Upper lobe of right lung (tissue), 1 donor: ENCODE measurements at regions not wholly inside any gene's neighbourhood (a gene's known extent, or its start where the extent isn't known, plus 50 kb on each side); places are given as distances from the start of the nearest gene placed in this dataset.

ENCODE experiments used
- ATAC-seq: fragments of 200-7000 bp; cut with Tn5 transposase; one replicate; pipeline ENCODE4 v1.9.1; 2020; ENCODE audit warnings: mild to moderate bottlenecking, moderate library complexity
- DNase-seq: peaks from one replicate; pipeline ENCODE4 v3.0.0-alpha.2; 2020
- H3K27ac ChIP-seq: fragments of 200-600 bp; one replicate; pipeline ENCODE4 v1.8.0; 2022
- H3K27me3 ChIP-seq: fragments of 200-600 bp; one replicate; pipeline ENCODE4 v1.8.0; 2022; ENCODE audit warnings: mild to moderate bottlenecking
- H3K36me3 ChIP-seq: fragments of 200-600 bp; one replicate; pipeline ENCODE4 v1.8.0; 2022
- H3K4me1 ChIP-seq: fragments of 200-600 bp; one replicate; pipeline ENCODE4 v1.8.0; 2022
- H3K4me3 ChIP-seq: fragments of 200-600 bp; one replicate; pipeline ENCODE4 v1.8.0; 2022; ENCODE audit warnings: mild to moderate bottlenecking
- H3K9me3 ChIP-seq: fragments of 200-600 bp; one replicate; pipeline ENCODE4 v1.8.0; 2022
- intact Hi-C: fragments of 100-400 bp; cut with DNase I; formaldehyde crosslinking; loops from one replicate; pipeline ENCODE4 v1.11.0; 2022
- TF ChIP-seq, protein P1 (sequence below): fragments of 200-600 bp; IDR thresholded peaks from one replicate; pipeline ENCODE4 v1.8.0; 2022; ENCODE audit warnings: antibody characterized with exemption
- donor health status: DM: no; HTN: yes; CAD: no; lungs with severe emphysema.

DNA sequence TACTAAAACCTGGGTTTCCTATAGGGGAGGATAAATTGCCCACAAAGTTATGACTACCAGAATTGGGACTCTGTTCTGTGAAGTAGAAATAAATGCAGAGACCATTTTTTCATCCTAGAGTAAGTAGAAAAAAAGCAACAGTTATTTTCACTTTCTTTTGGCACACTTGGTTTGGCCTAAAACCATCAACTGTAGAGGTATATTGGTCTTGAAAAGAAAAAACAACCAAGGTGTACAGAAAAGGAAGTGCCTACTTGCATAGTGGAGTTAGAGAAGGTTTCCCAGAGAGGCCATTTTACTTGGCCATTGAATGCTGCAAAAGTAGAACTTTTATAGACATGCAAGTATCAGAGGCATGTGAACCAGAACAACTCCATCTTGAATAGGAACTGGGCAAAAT is 89.4 kb upstream of the TACR1 start:
- ATAC-seq = no peak
- intact Hi-C loops = no loop called here

DNA sequence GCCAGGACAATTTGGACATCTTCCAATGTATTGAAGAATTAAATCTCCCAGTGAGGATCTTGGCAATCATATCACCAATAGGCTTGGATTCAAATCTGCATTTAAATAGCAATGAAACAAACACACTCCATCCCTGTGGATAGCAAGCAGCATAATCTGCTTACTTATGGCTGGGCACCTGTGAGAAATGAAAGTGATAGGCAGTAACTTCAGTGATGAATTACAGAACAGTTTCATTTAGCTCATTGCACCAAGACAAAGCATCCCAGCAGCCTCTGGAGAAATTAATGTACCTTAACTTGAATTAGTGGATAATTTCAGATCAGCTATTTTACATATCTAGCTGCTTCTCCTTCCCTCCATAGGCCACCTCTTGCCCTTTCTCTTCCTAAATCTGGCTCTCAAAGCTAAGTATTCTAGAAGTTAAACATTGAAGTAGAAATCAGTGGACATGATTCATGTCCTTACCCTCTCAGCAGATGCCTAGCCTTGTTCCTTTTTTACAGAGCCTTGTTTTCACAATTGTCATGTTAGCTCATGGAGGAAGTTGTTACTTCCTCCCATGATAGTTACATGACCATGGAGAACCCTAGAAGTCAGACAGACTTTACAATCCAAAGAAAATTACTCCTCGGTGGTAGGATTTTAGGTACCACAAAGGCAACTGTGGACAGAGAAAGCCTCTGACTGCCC is 88.5 kb upstream of the TACR1 start:
- H3K36me3 ChIP-seq = no peaks in the 10 kb centered on the region
- ATAC-seq = peak; percentile 78
- no peaks in the 10 kb centered on the region for H3K4me1 ChIP-seq
- TF ChIP-seq, protein P1, sequence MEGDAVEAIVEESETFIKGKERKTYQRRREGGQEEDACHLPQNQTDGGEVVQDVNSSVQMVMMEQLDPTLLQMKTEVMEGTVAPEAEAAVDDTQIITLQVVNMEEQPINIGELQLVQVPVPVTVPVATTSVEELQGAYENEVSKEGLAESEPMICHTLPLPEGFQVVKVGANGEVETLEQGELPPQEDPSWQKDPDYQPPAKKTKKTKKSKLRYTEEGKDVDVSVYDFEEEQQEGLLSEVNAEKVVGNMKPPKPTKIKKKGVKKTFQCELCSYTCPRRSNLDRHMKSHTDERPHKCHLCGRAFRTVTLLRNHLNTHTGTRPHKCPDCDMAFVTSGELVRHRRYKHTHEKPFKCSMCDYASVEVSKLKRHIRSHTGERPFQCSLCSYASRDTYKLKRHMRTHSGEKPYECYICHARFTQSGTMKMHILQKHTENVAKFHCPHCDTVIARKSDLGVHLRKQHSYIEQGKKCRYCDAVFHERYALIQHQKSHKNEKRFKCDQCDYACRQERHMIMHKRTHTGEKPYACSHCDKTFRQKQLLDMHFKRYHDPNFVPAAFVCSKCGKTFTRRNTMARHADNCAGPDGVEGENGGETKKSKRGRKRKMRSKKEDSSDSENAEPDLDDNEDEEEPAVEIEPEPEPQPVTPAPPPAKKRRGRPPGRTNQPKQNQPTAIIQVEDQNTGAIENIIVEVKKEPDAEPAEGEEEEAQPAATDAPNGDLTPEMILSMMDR = no peak
- intact Hi-C loops = no loop called here
- H3K9me3 ChIP-seq = no peaks in the 10 kb centered on the region
- no peak overlapping the region for H3K27ac ChIP-seq
- no peak overlapping the region for H3K4me3 ChIP-seq
- DNase-seq = no peak
- H3K27me3 ChIP-seq = no peaks in the 10 kb centered on the region

More for the DNA sequence above, 89.4 kb upstream of the TACR1 start:
- H3K4me1 ChIP-seq = no peaks in the 10 kb centered on the region
- H3K36me3 ChIP-seq = no peaks in the 10 kb centered on the region
- no peak overlapping the region for H3K4me3 ChIP-seq
- no peak overlapping the region for H3K27ac ChIP-seq
- no peak for DNase-seq
- TF ChIP-seq, protein P1 = no peak
- no peaks in the 10 kb centered on the region for H3K27me3 ChIP-seq
- no peaks in the 10 kb centered on the region for H3K9me3 ChIP-seq

DNA sequence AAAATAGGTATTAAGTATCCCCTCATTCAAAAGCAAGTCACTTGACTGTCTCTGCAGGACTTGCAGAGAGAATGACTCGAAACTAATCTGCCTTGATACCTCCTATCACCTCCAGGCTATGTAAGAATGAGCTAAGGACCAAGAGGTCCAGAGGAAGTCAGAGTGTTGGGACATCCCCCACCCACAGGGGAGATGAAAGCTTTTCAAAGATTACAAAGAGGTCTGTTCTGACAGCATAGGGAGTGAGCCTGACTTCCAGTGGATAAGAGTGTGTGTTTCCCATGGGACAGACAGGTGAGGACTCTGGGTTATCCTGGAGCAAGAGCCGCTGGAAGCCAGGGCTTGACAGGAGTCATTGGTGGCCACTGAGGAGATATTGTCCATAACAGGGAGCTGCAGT is 85.0 kb upstream of the TACR1 start:
- DNase-seq (no peak), ATAC-seq (no peak)
- Histone ChIP-seq H3K27me3 (no peaks in the 10 kb centered on the region), H3K9me3 (no peaks in the 10 kb centered on the region), H3K27ac (no peak overlapping the region), H3K4me3 (no peak overlapping the region), H3K36me3 (no peaks in the 10 kb centered on the region), H3K4me1 (no peaks in the 10 kb centered on the region)
- intact Hi-C loops = no loop called here
- TF ChIP-seq, protein P1 = no peak

DNA sequence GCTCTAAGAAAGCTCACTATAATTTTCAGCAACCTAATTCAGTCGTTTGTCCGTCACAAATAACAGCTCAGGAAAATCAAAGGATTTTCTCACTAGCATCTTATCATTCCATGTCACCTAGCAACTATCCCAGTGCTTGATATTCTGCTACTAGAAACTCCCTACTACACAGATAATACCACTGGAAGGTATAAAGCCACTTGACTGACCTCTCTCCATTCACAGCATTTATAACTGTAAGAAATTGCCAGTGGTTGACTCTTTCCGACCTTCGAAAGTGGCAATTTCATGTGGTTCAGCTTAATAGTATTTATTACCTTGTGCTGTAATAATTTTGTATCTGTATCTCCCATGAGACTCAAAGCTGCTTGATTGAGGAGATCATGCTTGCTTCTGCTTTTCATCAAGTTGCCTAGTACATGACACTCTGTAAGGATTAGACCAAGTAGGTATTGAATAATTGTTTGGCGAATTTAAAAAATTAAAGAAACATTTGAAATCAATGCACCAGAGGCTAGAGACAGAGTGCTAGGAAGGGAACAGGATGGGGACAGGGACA is 79.6 kb upstream of the TACR1 start:
- intact Hi-C loops = no loop called here
- TF ChIP-seq, protein P1 = no peak
- Histone ChIP-seq H3K27me3 (no peaks in the 10 kb centered on the region), H3K4me3 (no peak overlapping the region), H3K27ac (no peak overlapping the region), H3K4me1 (no peaks in the 10 kb centered on the region), H3K9me3 (no peaks in the 10 kb centered on the region), H3K36me3 (no peaks in the 10 kb centered on the region)
- DNase-seq (no peak), ATAC-seq (no peak)

DNA sequence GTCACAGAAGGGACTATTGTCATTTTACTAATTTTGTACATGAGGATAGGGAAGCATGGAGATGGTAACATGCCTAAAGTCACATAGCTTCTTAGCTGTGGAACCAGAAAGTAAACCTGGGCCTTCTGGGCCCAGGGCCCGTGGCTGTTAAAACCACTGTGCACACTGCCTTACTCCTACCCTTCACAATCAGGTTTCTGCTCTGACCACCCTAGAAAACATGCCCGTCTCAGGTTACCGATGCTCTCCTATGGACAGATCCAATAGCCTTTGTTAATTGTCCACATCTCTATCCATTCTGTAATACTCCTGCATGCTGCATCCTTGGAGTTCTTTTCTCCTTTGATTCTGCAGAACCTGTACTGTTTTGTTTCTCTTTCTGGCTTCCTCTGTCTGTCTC is 79.0 kb upstream of the TACR1 start:
- no peak for ATAC-seq
- Histone ChIP-seq H3K27me3 (no peaks in the 10 kb centered on the region), H3K27ac (no peak overlapping the region), H3K9me3 (no peaks in the 10 kb centered on the region), H3K36me3 (no peaks in the 10 kb centered on the region), H3K4me1 (no peaks in the 10 kb centered on the region), H3K4me3 (no peak overlapping the region)
- intact Hi-C loops = no loop called here
- no peak for DNase-seq
- TF ChIP-seq, protein P1 = no peak
